H9 (cell line): ENCODE measurements at regions not wholly inside any gene's neighbourhood (a gene's known extent, or its start where the extent isn't known, plus 50 kb on each side); places are given as distances from the start of the nearest gene placed in this dataset.

Experiments used
- DNase-seq: peaks from one replicate; pipeline ENCODE4 v3.0.0-alpha.2; 2017
- H2AFZ ChIP-seq: one replicate; pipeline ENCODE4 v1.6.1; 2013; ENCODE audit warnings: mild to moderate bottlenecking, low read length, control low read depth, moderate library complexity
- H2AK5ac ChIP-seq: 2 replicates; pipeline ENCODE4 v1.6.1; 2013; ENCODE audit warnings: low read length, control low read depth, mixed read lengths; ENCODE audit not compliant: insufficient read length
- H2BK120ac ChIP-seq: one replicate; pipeline ENCODE4 v1.6.1; 2013; ENCODE audit warnings: low read depth, mild to moderate bottlenecking, low read length, control low read depth, inconsistent platforms; ENCODE audit not compliant: poor library complexity, severe bottlenecking
- H2BK12ac ChIP-seq: 2 replicates; pipeline ENCODE4 v1.6.1; 2013; ENCODE audit warnings: low read length, control low read depth, mixed read lengths, low read depth; ENCODE audit not compliant: insufficient read length
- H2BK15ac ChIP-seq: 2 replicates; pipeline ENCODE4 v1.6.1; 2013; ENCODE audit warnings: low read depth, low read length, control low read depth
- H2BK20ac ChIP-seq: one replicate; pipeline ENCODE4 v1.6.1; 2013; ENCODE audit warnings: low read depth, mild to moderate bottlenecking, low read length, control low read depth, inconsistent platforms; ENCODE audit not compliant: poor library complexity, severe bottlenecking
- H2BK5ac ChIP-seq: 2 replicates; pipeline ENCODE4 v1.6.1; 2013; ENCODE audit warnings: low read length, control low read depth, mixed read lengths; ENCODE audit not compliant: insufficient read length
- H3K14ac ChIP-seq: 2 replicates; pipeline ENCODE4 v1.6.1; 2013; ENCODE audit warnings: low read length, control low read depth; ENCODE audit not compliant: insufficient read depth
- H3K18ac ChIP-seq: 2 replicates; pipeline ENCODE4 v1.6.1; 2013; ENCODE audit warnings: low read depth, mild to moderate bottlenecking, mixed read lengths, low read length, control low read depth; ENCODE audit not compliant: insufficient read length
- H3K23ac ChIP-seq: 2 replicates; pipeline ENCODE4 v1.6.1; 2013; ENCODE audit warnings: low read length, control low read depth, mixed read lengths, low read depth; ENCODE audit not compliant: insufficient read length
- H3K23me2 ChIP-seq: 2 replicates; pipeline ENCODE4 v1.6.1; 2013; ENCODE audit warnings: low read depth, mild to moderate bottlenecking, mixed read lengths, low read length, control low read depth; ENCODE audit not compliant: insufficient read length, poor library complexity, severe bottlenecking
- H3K27ac ChIP-seq: 2 replicates; pipeline ENCODE4 v1.5.1; 2013; ENCODE audit warnings: low read length, control low read depth, mixed read lengths, low read depth; ENCODE audit not compliant: insufficient read length
- H3K27me3 ChIP-seq: 2 replicates; pipeline ENCODE4 v1.6.1; 2013; ENCODE audit warnings: low read length, control low read depth, inconsistent platforms; ENCODE audit not compliant: insufficient read depth
- H3K4ac ChIP-seq: 2 replicates; pipeline ENCODE4 v1.6.1; 2013; ENCODE audit warnings: low read depth, mild to moderate bottlenecking, control low read depth, inconsistent platforms, low read length, moderate library complexity
- H3K4me1 ChIP-seq: 2 replicates; pipeline ENCODE4 v1.6.1; 2013; ENCODE audit warnings: low read length, control low read depth, inconsistent platforms; ENCODE audit not compliant: insufficient read depth
- H3K4me2 ChIP-seq: 2 replicates; pipeline ENCODE4 v1.6.1; 2013; ENCODE audit warnings: low read length, control low read depth, mixed read lengths; ENCODE audit not compliant: insufficient read length, insufficient read depth
- H3K56ac ChIP-seq: 2 replicates; pipeline ENCODE4 v1.6.1; 2013; ENCODE audit warnings: low read depth, mild to moderate bottlenecking, mixed read lengths, low read length, control low read depth; ENCODE audit not compliant: insufficient read length
- H3K79me1 ChIP-seq: 2 replicates; pipeline ENCODE4 v1.6.1; 2013; ENCODE audit warnings: low read depth, mild to moderate bottlenecking, moderate library complexity, low read length, control low read depth, inconsistent platforms; ENCODE audit not compliant: insufficient read depth, poor library complexity, severe bottlenecking
- H3K79me2 ChIP-seq: 2 replicates; pipeline ENCODE4 v1.6.1; 2013; ENCODE audit warnings: low read length, control low read depth, inconsistent platforms; ENCODE audit not compliant: insufficient read depth
- H3K9ac ChIP-seq: 2 replicates; pipeline ENCODE4 v1.6.1; 2013; ENCODE audit warnings: low read length, control low read depth, mixed read lengths; ENCODE audit not compliant: insufficient read length; ENCODE audit errors: extremely low read depth
- H3K9me3 ChIP-seq: one replicate; pipeline ENCODE4 v1.6.1; 2013; ENCODE audit warnings: low read depth, low read length, inconsistent platforms; ENCODE audit not compliant: control insufficient read depth
- H3T11ph ChIP-seq: one replicate; pipeline ENCODE4 v1.6.1; 2013; ENCODE audit warnings: mild to moderate bottlenecking, low read length, control low read depth, inconsistent platforms
- H4K20me1 ChIP-seq: one replicate; pipeline ENCODE4 v1.6.1; 2013; ENCODE audit not compliant: control insufficient read depth, insufficient read length, insufficient read depth
- H4K5ac ChIP-seq: 2 replicates; pipeline ENCODE4 v1.6.1; 2013; ENCODE audit warnings: low read depth, mild to moderate bottlenecking, mixed read lengths, low read length, control low read depth; ENCODE audit not compliant: insufficient read length
- H4K8ac ChIP-seq: replicated peaks from 2 replicates; pipeline ENCODE4 v1.6.1; 2013; ENCODE audit warnings: low read length, control low read depth, mixed read lengths, low read depth; ENCODE audit not compliant: insufficient read length
- H4K91ac ChIP-seq: 2 replicates; pipeline ENCODE4 v1.6.1; 2013; ENCODE audit warnings: low read depth, mild to moderate bottlenecking, moderate library complexity, mixed read lengths, low read length, control low read depth; ENCODE audit not compliant: insufficient read length
- H3K27ac Mint-ChIP-seq, 3 experiments: 2 replicates in 2 of 3; 3 replicates in 1 of 3; pipeline ENCODE4 v1.8.0; 2020 to 2021; ENCODE audit warnings: mixed read lengths in 3 of 3, mild to moderate bottlenecking in 1 of 3, moderate library complexity in 1 of 3
- H3K27me3 Mint-ChIP-seq: 2 replicates; pipeline ENCODE4 v1.8.0; 2021; ENCODE audit warnings: low read depth, mild to moderate bottlenecking, moderate library complexity, mixed read lengths
- H3K36me3 Mint-ChIP-seq, 3 experiments: 2 replicates in 2 of 3; 3 replicates in 1 of 3; pipeline ENCODE4 v1.8.0; 2020 to 2021; ENCODE audit warnings: low read depth in 3 of 3, mixed read lengths in 3 of 3; ENCODE audit not compliant: insufficient read depth in 1 of 3
- H3K4me1 Mint-ChIP-seq, 2 experiments: 2 replicates each; pipeline ENCODE4 v1.8.0; 2020; ENCODE audit warnings: mixed read lengths in 2 of 2
- H3K4me3 Mint-ChIP-seq, 2 experiments: 2 replicates in 1 of 2; 3 replicates in 1 of 2; pipeline ENCODE4 v1.8.0; 2020 to 2021; ENCODE audit warnings: mild to moderate bottlenecking in 2 of 2, mixed read lengths in 2 of 2, moderate library complexity in 1 of 2
- H3K9me3 Mint-ChIP-seq, 2 experiments: 2 replicates in 1 of 2; 3 replicates in 1 of 2; pipeline ENCODE4 v1.8.0; 2020; ENCODE audit warnings: mild to moderate bottlenecking in 2 of 2, mixed read lengths in 2 of 2, moderate library complexity in 1 of 2
- TF ChIP-seq, protein P1 (sequence below): fragments of 200-600 bp; sonication (generic); conservative IDR thresholded peaks from 3 replicates; pipeline ENCODE4 v1.8.0; 2021; ENCODE audit warnings: antibody characterized with exemption, mild to moderate bottlenecking

DNA sequence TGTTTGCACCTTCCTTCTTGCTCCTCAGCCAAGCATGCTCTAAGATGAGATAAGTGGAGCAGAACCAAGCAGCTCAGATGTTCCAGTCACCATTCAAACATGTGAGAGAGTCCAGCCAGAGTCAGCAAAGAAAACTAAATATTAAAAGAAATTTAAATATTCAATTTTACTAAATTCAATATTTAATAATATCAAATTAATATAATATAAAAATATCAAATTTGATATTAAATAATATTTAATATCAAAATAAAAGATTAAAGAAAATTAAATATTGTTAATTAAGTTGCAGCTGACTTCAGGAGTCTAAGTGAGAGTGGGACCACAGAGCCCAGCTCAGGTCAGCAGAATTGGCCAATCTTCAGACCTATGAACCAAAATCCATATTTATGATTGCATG, 526.1 kb upstream of the FLRT2 start:
- no peaks in the 10 kb centered on the region for H3K4me1 ChIP-seq
- Mint-ChIP-seq H3K4me1 (no peaks in the 10 kb centered on the region), H3K36me3 (no peaks in the 10 kb centered on the region; a peak in 1 of 7 replicates), H3K4me3 (no peak overlapping the region), H3K27ac (no peak overlapping the region), H3K9me3 (no peaks in the 10 kb centered on the region), H3K27me3 (no peaks in the 10 kb centered on the region)
- H3T11ph ChIP-seq: no peak overlapping the region
- no peak overlapping the region for H2AFZ ChIP-seq
- no peaks in the 10 kb centered on the region for H3K9me3 ChIP-seq
- H3K27ac ChIP-seq: no peak overlapping the region
- no peaks in the 10 kb centered on the region for H3K79me2 ChIP-seq
- no peaks in the 10 kb centered on the region for H4K20me1 ChIP-seq
- no peak overlapping the region for H3K4me2 ChIP-seq
- H2BK5ac ChIP-seq: no peak overlapping the region
- H4K91ac ChIP-seq: no peak overlapping the region
- H3K23me2 ChIP-seq: no peaks in the 10 kb centered on the region
- H3K23ac ChIP-seq: no peak overlapping the region
- H3K14ac ChIP-seq: no peak overlapping the region
- no peaks in the 10 kb centered on the region for H3K27me3 ChIP-seq
- TF ChIP-seq, protein P1, sequence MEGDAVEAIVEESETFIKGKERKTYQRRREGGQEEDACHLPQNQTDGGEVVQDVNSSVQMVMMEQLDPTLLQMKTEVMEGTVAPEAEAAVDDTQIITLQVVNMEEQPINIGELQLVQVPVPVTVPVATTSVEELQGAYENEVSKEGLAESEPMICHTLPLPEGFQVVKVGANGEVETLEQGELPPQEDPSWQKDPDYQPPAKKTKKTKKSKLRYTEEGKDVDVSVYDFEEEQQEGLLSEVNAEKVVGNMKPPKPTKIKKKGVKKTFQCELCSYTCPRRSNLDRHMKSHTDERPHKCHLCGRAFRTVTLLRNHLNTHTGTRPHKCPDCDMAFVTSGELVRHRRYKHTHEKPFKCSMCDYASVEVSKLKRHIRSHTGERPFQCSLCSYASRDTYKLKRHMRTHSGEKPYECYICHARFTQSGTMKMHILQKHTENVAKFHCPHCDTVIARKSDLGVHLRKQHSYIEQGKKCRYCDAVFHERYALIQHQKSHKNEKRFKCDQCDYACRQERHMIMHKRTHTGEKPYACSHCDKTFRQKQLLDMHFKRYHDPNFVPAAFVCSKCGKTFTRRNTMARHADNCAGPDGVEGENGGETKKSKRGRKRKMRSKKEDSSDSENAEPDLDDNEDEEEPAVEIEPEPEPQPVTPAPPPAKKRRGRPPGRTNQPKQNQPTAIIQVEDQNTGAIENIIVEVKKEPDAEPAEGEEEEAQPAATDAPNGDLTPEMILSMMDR: no peak
- H2AK5ac ChIP-seq: no peak overlapping the region
- no peak overlapping the region for H2BK12ac ChIP-seq
- no peak overlapping the region for H2BK15ac ChIP-seq
- no peak overlapping the region for H2BK20ac ChIP-seq
- no peak overlapping the region for H3K56ac ChIP-seq
- DNase-seq: no peak
- no peak overlapping the region for H4K8ac ChIP-seq
- H3K9ac ChIP-seq: no peak overlapping the region
- no peaks in the 10 kb centered on the region for H3K79me1 ChIP-seq
- no peak overlapping the region for H3K18ac ChIP-seq
- H4K5ac ChIP-seq: no peak overlapping the region
- no peak overlapping the region for H2BK120ac ChIP-seq
- H3K4ac ChIP-seq: no peak overlapping the region
